Activated CD4-positive, alpha-beta T cell treated with anti-CD3 and anti-CD28 coated beads, Interleukin-10, Interleukin-2, amounts not matched to agents 100 ng/mL and 50 ng/mL, durations not matched to agents 16 hours and 8 hours (primary cell): ENCODE measurements at regions not wholly inside any gene's neighbourhood (a gene's known extent, or its start where the extent isn't known, plus 50 kb on each side); places are given as distances from the start of the nearest gene placed in this dataset.
"Not testable (repeated sequence)": the region's sequence is repeated elsewhere in the genome, so short reads cannot be mapped to it uniquely, and the experiment has no call there.

ENCODE experiments used
- DNase-seq: peaks from one replicate; pipeline ENCODE4 v3.0.0-alpha.2; 2020

DNA sequence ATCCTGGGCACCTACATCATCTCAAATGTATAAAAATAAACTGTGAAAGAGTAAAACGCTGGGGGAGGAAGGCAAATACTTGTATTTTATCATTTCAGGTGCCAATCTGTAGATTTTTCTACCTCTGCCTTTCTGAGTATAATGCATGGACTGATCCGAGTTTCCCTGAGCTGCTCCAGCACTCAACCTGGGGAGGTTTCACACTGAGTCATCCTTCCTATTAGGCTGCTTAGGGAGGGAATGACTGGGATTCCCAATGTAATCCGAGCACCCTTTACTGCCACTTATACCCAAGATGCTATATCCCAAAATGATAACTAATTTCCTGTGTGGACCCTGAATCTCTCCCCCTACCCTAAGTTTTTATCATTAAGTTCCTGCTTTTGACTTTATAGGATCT lies 126.6 kb downstream of the HNRNPD start:
- DNase-seq, result no peak

DNA sequence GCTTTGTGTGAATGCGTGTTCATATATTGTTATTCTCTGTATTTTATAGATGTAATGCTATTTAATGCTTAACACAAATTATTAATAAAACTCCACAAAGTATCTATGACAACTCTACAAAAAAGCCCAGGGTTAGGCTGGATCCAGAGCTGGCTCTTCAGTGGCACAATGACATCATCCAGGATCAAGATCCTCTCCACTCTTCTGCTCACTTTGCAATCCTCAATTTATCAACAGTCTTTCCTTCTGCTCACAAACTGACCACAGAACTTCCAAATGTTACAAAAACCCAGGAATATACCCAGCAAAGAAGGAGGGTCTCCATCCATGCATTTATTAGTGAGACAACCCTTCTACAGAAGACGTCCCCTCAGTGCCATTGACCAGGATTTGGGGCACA lies 132.3 kb downstream of the HNRNPD start:
- no peak for DNase-seq

DNA sequence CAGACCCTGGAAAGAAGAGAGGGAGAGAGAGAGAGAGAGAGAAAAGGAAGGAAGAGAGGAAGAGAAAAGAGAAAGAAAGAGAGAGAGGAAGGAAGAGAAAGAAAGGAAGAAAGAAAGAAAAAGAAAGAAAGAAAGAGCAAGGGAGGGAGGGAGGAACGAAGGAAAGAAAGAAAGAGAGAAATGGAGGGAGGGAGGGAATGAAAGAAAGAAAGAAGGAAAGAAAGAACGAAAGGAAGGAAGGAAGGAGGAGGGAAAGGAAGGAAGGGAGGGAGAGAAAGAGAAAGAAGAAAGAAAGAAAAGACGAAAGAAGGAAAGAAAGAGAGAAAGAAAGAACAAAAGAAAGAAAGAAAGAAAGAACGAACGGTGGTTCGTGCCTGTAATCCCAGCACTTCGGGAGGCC lies 133.4 kb downstream of the HNRNPD start:
- DNase-seq, result no peak

DNA sequence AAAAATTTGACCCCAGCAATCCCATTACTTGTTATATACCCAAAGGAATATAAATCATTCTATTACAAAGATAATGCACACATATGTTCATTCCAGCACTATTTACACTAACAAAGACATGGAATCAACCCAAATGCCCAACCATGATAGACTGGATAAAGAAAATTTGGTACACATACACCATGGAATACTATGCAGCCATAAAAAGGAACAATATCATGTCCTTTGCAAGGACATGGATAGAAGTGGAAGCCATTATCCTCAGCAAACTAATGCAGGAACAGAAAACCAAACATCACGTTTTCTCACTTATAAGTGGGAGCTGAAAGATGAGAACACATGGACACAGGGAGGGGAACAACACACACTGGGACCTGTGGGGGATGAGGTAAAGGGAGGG lies 136.6 kb downstream of the HNRNPD start:
- not testable (repeated sequence) for DNase-seq

DNA sequence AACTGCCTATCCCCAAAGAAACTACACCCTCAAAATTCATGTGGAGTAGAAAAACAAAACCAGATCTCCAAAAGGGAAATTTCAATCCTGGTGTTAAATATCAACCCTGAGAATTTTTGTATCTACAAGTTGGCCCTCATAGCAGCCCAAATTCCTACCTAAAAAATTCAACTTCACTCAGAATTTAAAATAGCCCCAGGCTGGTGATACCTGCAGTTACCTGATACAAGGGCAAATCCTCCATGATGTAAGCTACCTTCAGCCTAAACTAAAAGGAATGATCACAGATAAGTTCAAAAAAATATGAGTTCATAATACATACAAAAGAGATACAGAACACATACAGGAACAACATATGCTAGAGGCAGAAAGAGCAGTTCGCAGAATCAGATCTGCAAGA lies 138.4 kb downstream of the HNRNPD start:
- no peak for DNase-seq

DNA sequence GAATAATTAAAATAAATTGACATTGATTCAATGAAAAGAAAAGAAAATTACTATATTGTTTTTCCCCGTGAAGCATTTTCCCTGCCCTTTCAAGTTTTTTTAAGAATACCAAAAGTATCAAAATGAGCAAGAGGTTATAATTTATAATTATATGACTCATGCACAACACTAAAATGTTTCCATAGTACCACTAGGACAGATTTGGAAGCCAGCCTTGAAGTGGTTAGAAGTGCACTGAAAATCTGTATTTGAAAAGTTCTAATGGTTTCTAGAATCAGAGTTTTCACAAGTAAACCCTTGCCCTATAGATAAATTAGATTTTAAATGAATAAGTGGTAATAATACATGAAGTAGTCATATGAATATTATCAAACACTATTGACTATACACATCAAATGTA lies 140.9 kb downstream of the HNRNPD start:
- DNase-seq, result no peak

DNA sequence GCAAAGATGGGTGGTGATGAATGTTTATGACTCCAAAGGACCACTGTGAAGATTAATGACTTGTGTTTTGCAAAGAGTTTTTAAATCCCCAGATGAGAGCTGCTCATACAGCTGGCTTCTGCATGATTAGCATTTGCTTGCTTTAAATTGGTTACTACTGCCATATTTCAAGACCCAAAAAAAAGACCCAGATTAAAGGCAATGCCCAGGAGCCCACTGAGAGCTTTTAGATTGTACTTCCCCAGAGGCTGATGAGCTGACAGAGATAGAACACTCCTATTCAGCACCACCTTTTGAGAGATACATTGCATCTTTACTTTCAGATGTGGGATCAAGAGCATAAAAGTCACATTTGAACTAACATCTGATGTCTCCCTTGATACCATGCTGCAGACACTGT lies 142.0 kb downstream of the HNRNPD start:
- no peak for DNase-seq

DNA sequence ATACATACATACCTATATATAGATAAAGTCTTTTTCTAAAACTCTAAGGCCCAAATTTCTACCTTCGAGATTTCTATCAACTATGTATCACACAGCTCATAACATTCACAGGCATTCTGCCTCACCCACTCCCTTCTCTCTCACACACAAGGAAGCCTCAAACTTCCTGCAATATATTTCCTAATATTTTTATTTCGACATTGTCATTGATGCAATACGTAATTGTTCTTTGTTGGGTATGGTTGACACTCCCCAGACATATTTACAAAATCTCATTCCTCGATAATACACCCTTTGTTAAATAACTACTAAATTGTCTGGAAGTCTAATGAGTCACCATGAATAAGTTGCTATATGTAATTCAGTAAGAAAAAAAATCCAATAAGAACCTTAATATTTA lies 143.5 kb downstream of the HNRNPD start:
- no peak for DNase-seq

DNA sequence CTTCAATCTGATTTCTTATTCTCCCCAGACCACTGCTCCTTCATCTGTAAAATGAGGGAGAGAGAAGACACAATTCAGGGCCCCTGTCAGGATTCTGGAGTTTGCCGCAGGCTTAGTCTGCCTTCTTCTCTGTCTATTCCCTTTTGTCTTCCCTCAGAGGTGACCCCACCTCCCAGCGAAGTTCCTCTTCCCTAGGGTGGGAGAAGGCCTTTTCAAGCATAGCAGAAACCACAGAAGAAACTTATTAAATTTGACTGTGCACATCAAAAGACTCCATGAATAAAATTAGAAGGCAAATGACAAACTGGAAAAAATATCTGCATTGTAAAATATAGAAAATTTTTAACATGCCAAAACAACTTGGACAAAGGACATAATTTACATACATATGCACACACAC lies 148.8 kb downstream of the HNRNPD start:
- DNase-seq, result no peak

DNA sequence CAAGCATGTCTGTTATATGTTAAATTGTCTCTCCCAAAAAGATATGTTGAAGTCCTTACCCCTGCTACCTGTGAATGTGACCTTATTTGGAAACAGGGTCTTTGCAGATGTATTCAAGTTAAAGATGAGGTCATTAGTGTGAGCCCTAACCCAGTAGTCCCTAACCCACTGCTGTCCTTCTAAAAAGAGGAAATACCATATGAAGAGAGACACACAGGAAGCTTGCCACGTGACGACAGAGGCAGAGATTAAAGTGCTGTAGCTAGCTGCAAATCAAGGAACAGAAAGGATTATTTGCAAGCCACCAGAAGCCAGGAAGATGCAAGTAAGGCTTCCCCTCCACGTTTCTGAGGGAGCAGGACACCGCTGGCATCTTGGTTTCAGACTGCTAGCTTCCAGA lies 150.1 kb downstream of the HNRNPD start:
- peak; percentile 9 for DNase-seq

DNA sequence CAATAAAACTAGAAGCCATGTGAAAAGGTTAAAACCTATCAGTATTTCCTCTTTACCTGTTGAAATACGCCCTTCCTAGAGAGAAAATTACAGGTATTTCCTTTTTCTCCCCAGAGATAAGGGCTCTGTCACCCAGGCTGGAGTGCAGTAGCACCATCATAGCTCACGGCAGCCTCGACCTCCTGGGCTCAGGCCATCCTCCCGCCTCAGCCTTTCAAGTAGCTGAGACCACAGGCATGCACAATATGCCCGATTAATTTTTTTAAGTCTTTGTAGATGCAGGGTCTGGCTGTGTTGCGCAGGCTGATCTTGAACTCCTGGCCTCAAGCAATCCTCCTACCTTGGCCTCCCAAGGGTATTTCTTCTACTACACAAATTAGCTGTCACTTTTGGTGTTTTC lies 154.4 kb downstream of the HNRNPD start:
- DNase-seq, result no peak

DNA sequence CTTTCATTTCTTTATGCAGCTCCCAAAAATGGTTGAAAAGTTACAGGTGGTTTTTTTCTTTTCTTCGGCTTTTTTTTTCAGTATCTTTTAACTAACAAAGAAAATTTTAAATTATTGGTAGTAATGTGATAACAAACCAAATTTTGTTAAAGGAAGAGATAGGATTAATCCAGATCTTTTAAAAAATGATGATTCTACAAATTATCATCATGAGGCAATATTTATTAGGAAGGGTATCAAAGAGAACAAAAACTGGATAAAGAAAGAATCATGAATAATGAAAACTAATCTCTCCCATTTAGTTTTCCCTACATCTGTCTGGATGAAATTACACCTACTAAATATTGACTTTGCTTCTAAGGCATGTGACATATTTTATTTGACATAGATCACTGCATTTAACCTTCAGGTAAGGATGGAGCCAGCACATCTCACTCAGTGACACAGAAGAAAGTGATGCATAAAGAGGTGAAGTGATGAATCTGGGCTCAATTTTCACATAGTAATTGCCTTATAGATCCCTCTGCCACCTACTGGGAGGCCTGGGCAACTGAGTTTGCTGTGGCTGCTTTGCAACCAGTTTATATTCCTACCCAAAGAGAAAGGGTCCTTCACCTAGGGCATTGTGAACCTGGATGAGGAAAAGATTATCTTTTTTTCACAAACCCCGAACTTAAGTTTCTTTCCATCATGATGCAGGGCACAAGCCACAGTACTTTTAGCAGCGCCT lies 155.6 kb downstream of the HNRNPD start:
- DNase-seq, result no peak

DNA sequence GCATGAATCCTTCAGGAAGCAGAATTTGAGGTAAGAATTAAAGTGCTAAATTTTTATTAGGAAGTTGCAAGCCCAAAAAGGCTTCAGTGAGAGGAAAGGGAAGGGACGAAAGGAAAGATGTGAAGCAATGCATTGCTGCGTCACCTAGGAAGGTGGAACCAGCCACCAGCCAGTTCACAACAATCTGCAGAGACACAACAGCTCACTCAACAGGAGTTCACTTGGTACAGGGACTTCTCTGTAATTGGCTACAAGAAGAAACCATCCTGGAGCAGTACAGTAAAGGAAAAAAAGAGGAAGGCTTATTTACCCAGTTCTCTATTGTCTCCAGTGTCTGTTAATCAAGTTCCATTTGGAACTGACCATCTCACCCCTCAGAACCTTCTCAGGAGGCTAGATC lies 157.6 kb downstream of the HNRNPD start:
- no peak for DNase-seq

DNA sequence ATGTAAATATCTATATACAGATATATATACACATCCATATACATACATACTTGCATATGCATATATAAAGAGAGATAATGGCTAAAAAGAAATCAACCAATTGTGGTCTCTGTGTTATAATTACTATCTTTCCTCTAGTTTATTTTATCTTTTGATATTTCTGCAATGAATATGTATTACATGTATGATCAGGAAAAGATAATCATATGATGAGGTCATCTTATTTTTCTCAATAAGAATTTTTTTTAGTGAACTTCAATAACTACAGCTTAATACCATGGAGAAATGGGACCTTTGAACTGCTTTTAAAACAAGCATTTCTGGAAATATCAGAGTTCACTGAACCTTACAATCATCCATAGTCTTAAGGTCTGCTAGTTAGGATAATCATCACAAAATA lies 158.0 kb downstream of the HNRNPD start:
- no peak for DNase-seq

DNA sequence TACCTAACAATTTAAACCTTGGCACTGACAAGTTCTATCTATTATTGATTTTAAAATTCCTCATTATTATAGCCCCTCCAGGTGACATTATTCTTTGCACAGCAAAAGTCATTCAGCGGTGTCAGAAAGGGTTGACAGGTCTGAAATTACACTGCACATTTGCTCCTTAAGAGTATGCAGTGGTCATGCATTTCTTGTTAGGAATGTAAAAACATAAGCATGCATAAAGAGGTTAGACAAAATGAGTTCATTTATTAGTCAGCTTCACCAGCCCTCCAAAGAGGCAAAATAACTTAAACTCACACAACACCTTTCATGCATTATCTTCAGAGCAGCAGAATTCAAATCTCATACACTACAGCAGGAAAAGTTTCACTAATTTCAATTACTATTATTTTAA lies 158.8 kb downstream of the HNRNPD start:
- no peak for DNase-seq

DNA sequence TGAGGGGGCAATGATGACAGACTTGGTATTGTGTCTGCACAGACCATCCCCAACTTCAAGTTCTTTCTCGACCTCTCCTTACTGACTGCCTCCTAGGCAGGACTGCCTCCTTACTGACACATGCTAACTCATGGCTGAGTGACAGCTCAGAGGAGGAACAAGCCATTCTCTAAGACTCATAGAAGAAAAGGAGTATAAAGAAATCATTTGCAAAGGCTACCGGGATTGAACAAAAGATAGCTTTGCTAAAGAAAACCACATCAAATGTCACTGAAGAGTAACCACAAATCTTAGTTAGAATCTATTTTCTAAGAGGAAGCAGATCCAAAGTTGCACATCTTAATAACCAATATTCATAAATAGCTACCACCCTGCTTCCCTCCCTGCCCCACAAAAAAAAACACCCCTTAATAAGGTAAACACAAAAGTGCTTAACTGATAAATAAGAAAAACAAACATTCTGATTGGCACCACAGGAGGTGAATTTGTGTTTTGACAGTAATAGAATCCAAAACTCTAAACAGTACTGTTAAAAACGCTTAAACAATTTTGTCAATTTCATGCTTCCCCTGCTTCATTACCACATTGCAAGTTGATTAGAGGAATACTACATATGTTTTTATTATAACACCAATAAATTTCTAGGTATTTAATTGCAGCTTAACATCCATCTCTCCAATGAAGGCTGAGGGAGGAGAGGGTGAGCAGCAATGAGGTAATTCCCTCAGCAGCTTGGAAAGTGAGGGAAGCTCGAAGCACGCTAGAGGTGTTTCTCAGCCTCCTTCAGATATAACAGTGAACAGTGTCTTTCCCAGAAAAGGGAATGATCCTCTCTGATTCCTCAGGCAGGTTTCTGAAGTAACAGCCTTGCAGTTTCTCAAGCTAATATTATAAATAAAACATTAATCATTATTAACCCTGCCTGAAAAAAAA lies 160.0 kb downstream of the HNRNPD start:
- DNase-seq, result no peak

DNA sequence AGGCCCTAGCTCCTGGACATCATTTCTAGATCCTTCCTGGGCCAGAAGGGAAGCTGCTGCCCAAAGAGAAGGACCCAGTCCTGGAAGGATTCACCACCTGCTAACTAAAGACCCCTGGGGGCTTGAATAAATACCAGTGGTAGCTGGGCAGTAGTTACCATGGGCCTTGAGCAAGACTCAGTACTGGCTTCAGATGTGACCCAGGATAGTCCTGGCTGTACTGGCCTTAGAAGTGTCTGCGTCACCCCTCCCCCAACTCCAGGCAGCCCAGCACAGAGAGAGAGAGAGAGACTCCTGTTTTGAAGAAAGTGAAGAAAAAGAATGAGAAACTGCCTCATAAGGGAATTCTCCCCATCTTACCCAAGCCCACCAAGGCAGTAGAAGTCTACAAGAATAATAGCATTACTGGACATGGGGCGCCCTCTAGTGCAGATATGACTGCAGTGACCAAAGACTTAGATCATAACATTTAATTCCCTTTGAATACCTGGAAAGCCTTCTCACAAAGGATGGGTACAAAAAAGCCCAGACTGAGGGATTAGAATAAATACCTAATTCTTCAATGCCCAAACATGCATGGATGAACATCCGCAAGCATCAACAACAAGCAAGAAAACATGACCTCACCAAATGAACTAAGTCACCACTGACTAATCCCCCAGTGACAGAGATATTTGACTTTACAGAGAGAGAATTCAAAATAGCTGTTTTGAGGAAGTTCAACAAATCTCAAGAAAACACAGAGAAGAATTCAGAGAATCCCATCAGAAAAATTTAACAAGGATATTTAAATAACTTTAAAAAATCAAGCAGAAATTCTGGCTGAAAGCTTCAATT lies 171.8 kb downstream of the HNRNPD start:
- peak; percentile 52 for DNase-seq

DNA sequence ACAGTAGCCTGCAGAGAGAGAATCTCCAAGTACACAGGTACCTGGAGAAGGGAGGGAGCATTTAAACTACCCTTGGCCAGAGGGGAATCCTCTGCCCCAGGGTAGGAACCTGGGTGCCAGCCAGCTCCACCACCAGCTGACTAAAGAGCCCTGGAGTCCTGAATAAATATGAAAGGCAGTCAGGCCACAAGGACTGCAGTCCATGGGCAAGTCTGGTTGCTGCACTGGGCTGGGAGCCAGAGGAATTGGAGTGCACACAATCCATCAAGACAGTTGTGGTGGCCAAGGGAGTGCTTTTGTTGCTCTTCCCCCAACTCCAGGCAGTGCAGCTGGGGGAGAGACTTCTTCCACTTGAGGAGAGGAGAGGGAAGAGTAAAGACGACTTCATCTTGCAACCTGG lies 172.5 kb downstream of the HNRNPD start:
- no peak for DNase-seq

DNA sequence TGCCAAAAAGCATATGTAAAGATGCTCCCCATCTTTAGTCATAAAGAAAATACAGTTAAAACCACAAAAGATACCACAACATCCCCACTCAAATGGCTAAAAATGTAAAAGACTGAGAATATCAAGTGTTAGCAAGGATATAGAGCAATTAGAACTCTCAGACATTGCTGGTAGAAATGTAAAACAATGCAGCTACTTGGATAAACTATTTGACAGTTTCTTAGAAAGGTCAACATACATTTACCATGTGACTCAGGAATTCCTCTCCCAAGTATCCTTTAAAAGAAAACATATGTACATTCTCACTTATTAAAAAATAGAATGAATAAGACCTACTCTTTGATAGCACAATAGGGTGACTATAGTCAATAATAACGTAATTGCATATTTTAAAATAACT lies 173.7 kb downstream of the HNRNPD start:
- DNase-seq, result no peak

DNA sequence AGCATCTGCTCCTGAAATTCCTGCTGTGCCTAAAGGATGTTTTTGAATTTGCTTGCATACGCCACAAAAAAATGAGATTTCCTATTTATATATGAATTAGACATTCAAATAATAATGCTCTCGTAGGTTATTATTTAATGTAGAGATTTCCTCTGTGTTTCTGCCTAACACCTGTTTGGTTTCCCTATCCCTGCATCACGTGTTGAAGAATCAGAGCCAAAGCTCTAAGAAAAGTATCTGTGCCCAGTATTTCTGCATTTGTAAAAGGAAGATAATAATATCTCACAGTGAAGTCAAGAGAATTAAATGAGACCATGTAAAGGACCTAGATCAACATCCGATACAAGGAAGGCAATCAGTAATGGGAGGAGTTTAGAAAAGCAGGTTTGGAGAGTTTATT lies 179.5 kb downstream of the HNRNPD start:
- no peak for DNase-seq

DNA sequence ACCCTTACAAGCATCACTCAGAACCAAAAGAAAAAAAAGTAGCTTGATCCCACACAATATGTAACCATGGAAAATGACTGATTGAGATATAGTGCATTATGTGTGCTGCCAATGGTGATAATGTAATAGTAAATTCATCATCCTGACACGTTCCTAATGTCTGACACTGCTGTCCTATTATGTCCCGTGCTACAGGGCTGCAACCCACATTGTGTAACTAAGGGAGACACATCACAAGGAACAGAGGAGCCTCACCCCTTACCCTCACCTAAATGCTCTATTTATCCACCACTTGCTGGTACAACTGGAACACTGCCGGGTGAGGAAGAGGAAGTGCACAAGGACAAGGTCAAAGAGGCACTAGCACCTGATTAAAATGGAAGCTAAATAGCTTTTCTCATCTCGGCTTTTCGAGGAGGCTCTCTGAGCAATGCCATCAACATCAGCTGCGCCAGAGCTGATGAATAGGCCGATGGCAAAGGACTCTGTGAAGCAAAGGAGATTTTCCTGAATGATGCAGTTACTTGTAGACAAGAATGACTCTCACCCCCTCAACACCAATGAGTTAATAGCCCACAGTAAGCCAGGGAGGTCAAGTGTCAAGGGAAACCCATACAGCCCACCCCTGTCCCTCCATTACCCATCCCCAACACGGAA lies 181.6 kb downstream of the HNRNPD start:
- no peak for DNase-seq

DNA sequence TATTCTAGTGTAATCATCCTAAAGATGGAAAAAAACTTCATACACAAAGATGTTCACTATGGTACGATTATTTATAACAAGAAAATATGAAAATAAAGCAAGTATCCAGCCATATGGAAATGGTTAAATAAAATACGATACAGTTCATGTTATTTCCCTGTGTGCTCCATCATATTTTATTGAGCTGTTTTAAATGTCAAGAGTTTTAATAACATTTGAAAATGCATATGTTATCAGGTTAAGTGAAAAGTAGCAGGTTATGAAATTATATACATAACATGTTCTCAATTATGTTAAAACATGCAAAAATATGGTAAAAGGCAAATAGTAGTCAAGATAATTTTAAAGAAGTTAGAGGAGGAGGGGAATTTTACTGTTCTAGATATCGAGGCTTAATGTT lies 192.0 kb downstream of the HNRNPD start:
- DNase-seq, result no peak

DNA sequence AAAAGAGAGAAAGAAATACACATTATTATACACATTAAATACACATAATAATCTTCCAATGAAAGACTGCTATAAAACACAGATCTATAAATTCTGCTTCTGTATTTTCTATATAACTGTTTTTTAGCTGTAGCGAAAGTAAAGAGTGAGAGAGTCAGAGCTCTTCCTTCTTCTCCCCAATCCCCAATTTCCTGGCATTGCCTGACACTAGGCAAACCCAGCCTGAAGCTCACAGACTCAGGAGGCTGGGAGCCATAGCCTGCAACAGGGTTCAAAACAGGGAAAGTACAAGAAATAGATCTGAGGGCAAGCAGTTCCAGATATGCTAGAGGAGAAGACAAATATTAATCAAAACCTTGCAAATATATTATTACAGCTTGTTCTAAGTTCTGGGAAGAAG lies 201.6 kb downstream of the HNRNPD start:
- DNase-seq, result no peak
